NB4 (cell line): ENCODE measurements at regions not wholly inside any gene's neighbourhood (a gene's known extent, or its start where the extent isn't known, plus 50 kb on each side); places are given as distances from the start of the nearest gene placed in this dataset.

Experiments
- MYC ChIP-seq: IDR thresholded peaks from 2 replicates; pipeline ENCODE4 v1.6.1; 2011; ENCODE audit warnings: low read depth, low read length
- TF ChIP-seq, protein P1 (sequence below): IDR thresholded peaks from one replicate; pipeline ENCODE4 v1.5.1; 2012; ENCODE audit warnings: low read depth, low read length

DNA sequence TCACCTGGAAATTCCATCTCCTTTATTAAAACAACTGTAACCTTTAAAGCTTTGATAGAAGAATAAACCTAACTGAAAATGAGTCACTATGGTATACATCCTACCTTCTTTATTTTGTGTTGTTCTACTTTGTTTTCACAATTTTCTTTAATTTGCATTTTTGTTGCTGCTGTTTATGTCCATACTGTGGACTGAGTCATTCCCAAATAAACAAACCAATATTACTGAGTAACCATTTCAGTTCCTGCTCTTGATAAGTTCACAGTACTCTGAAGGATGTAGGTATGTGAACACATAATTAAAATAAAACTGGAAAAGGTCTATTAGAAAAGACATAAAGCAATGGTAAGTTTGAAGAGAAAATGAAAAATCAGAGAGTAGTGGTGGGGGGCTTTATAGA is 528.5 kb upstream of the GOLIM4 start:
- TF ChIP-seq, protein P1, sequence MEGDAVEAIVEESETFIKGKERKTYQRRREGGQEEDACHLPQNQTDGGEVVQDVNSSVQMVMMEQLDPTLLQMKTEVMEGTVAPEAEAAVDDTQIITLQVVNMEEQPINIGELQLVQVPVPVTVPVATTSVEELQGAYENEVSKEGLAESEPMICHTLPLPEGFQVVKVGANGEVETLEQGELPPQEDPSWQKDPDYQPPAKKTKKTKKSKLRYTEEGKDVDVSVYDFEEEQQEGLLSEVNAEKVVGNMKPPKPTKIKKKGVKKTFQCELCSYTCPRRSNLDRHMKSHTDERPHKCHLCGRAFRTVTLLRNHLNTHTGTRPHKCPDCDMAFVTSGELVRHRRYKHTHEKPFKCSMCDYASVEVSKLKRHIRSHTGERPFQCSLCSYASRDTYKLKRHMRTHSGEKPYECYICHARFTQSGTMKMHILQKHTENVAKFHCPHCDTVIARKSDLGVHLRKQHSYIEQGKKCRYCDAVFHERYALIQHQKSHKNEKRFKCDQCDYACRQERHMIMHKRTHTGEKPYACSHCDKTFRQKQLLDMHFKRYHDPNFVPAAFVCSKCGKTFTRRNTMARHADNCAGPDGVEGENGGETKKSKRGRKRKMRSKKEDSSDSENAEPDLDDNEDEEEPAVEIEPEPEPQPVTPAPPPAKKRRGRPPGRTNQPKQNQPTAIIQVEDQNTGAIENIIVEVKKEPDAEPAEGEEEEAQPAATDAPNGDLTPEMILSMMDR: no peak
- no peak for TF ChIP-seq MYC
